ENCODE measurements at regions not wholly inside any gene's neighbourhood (a gene's known extent, or its start where the extent isn't known, plus 50 kb on each side); places are given as distances from the start of the nearest gene placed in this dataset.

- Mint-ChIP-seq H3K4me1 (ENCODE audit: low read depth) (no peaks in the 10 kb centered on the region), H3K4me3 (no peak overlapping the region), H3K27me3 (no peaks in the 10 kb centered on the region), H3K9me3 (peaks cover 14% of the 10 kb centered on the region), H3K27ac (no peak overlapping the region), H3K36me3 (ENCODE audit: low read depth) (peaks cover 3% of the 10 kb centered on the region)
- Histone ChIP-seq H3K4me3 (ENCODE audit: low read length) (no peak overlapping the region), H3K27me3 (ENCODE audit: control insufficient read depth in 1 of 2, insufficient read depth in 2 of 2, low read length in 2 of 2) (no peaks in the 10 kb centered on the region), H3K27ac (ENCODE audit: low read depth in 1 of 2, low read length in 2 of 2) (no peak overlapping the region), H3K36me3 (ENCODE audit: insufficient read depth, low read length) (no peaks in the 10 kb centered on the region), H3K4me1 (ENCODE audit: insufficient read depth, low read length) (no peaks in the 10 kb centered on the region), H3K9me3 (ENCODE audit: control insufficient read depth in 1 of 2, insufficient read depth in 1 of 2, low read length in 2 of 2) (peaks cover 0 to 10% of the 10 kb centered on the region in 2 experiments)
- ATAC-seq (ENCODE audit: poor library complexity) (no peak), DNase-seq (no peak)
- TF ChIP-seq, protein P1, sequence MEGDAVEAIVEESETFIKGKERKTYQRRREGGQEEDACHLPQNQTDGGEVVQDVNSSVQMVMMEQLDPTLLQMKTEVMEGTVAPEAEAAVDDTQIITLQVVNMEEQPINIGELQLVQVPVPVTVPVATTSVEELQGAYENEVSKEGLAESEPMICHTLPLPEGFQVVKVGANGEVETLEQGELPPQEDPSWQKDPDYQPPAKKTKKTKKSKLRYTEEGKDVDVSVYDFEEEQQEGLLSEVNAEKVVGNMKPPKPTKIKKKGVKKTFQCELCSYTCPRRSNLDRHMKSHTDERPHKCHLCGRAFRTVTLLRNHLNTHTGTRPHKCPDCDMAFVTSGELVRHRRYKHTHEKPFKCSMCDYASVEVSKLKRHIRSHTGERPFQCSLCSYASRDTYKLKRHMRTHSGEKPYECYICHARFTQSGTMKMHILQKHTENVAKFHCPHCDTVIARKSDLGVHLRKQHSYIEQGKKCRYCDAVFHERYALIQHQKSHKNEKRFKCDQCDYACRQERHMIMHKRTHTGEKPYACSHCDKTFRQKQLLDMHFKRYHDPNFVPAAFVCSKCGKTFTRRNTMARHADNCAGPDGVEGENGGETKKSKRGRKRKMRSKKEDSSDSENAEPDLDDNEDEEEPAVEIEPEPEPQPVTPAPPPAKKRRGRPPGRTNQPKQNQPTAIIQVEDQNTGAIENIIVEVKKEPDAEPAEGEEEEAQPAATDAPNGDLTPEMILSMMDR (IDR thresholded peaks at IDR 0.05): no peak
- intact Hi-C loops (cut with DNase I, micrococcal nuclease): no loop called here
- ChIA-PET POLR2A (no interaction called here), CTCF (no interaction called here)
Measured at GRCh38 chr7:46006723-46007122, 85.7 kb upstream of the IGFBP3 start.

DNA sequence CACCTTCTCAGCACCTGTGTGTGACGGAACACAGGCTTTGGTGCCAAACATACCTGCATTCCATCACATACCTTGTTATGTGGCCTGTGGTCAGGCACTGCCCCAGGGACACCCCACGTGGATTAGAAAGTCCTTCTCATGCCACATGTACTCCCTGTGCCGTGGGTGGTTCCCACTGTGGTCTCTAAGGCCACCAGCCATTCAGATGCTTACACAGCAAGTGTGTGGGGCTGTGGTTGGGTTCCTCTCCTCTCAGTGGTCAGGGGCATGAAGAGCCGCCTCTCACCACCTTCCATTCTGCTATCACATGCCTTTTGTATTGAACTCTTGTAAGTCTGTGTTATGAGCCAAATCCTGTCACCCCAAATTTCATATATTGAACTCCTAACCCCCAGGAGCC is 85.1 kb upstream of the IGFBP3 start:
- no peak overlapping the region for H3K4me3 Mint-ChIP-seq
- H3K27me3 Mint-ChIP-seq: no peaks in the 10 kb centered on the region
- CTCF ChIA-PET: no interaction called here
- peaks cover 14% of the 10 kb centered on the region for H3K9me3 Mint-ChIP-seq
- no peaks in the 10 kb centered on the region for H3K27me3 ChIP-seq (ENCODE audit: control insufficient read depth in 1 of 2, insufficient read depth in 2 of 2, low read length in 2 of 2)
- H3K36me3 ChIP-seq (ENCODE audit: insufficient read depth, low read length): no peaks in the 10 kb centered on the region
- no peaks in the 10 kb centered on the region for H3K4me1 Mint-ChIP-seq (ENCODE audit: low read depth)
- H3K27ac Mint-ChIP-seq: no peak overlapping the region
- H3K9me3 ChIP-seq (ENCODE audit: control insufficient read depth in 1 of 2, insufficient read depth in 1 of 2, low read length in 2 of 2): peaks cover 0 to 10% of the 10 kb centered on the region in 2 experiments
- H3K27ac ChIP-seq (ENCODE audit: low read depth in 1 of 2, low read length in 2 of 2): no peak overlapping the region
- H3K36me3 Mint-ChIP-seq (ENCODE audit: low read depth): peaks cover 3% of the 10 kb centered on the region
- no peak overlapping the region for H3K4me3 ChIP-seq (ENCODE audit: low read length)
- TF ChIP-seq, protein P1 (IDR thresholded peaks at IDR 0.05): no peak
- H3K4me1 ChIP-seq (ENCODE audit: insufficient read depth, low read length): no peaks in the 10 kb centered on the region
- POLR2A ChIA-PET: no interaction called here
- no peak for ATAC-seq (ENCODE audit: poor library complexity)
- no peak for DNase-seq
- intact Hi-C loops (cut with DNase I, micrococcal nuclease): no loop called here

GRCh38 chr7:46004965-46005364 is 83.9 kb upstream of the IGFBP3 start:
- ChIA-PET POLR2A (no interaction called here), CTCF (no interaction called here)
- H3K27ac ChIP-seq (ENCODE audit: low read depth in 1 of 2, low read length in 2 of 2): no peak overlapping the region
- Mint-ChIP-seq H3K36me3 (ENCODE audit: low read depth) (peaks cover 3% of the 10 kb centered on the region), H3K4me3 (no peak overlapping the region), H3K4me1 (ENCODE audit: low read depth) (no peaks in the 10 kb centered on the region), H3K9me3 (peaks cover 15% of the 10 kb centered on the region), H3K27ac (no peak overlapping the region), H3K27me3 (no peaks in the 10 kb centered on the region)
- H3K9me3 ChIP-seq (ENCODE audit: control insufficient read depth in 1 of 2, insufficient read depth in 1 of 2, low read length in 2 of 2): peaks cover 0 to 9% of the 10 kb centered on the region in 2 experiments
- no peaks in the 10 kb centered on the region for H3K36me3 ChIP-seq (ENCODE audit: insufficient read depth, low read length)
- DNase-seq: no peak
- intact Hi-C loops (cut with DNase I, micrococcal nuclease): no loop called here
- H3K4me1 ChIP-seq (ENCODE audit: insufficient read depth, low read length): no peaks in the 10 kb centered on the region
- TF ChIP-seq, protein P1 (IDR thresholded peaks at IDR 0.05): no peak
- ATAC-seq (ENCODE audit: poor library complexity): no peak
- H3K4me3 ChIP-seq (ENCODE audit: low read length): no peak overlapping the region
- no peaks in the 10 kb centered on the region for H3K27me3 ChIP-seq (ENCODE audit: control insufficient read depth in 1 of 2, insufficient read depth in 2 of 2, low read length in 2 of 2)

Measured in CD4-positive, alpha-beta T cell (primary cell).